Type B pancreatic cell (in vitro differentiated cells): ENCODE measurements at regions not wholly inside any gene's neighbourhood (a gene's known extent, or its start where the extent isn't known, plus 50 kb on each side); places are given as distances from the start of the nearest gene placed in this dataset.
A peak's percentile ranks its signal among the peaks of the same experiment; 100 is the strongest.

Source experiments
- DNase-seq: peaks from one replicate; pipeline ENCODE4 v3.0.0; 2021; ENCODE audit warnings: mixed read lengths; ENCODE audit not compliant: unreplicated experiment; ENCODE audit errors: extremely low spot score
- H3K27ac Mint-ChIP-seq: 2 replicates; pipeline ENCODE4 v1.8.0; 2021; ENCODE audit warnings: mild to moderate bottlenecking, mixed read lengths
- H3K27me3 Mint-ChIP-seq: 2 replicates; pipeline ENCODE4 v1.8.0; 2021; ENCODE audit warnings: mixed read lengths
- H3K36me3 Mint-ChIP-seq: 2 replicates; pipeline ENCODE4 v1.8.0; 2021; ENCODE audit warnings: mixed read lengths
- H3K4me1 Mint-ChIP-seq: one replicate; pipeline ENCODE4 v1.8.0; 2021; ENCODE audit warnings: mixed read lengths; ENCODE audit not compliant: unreplicated experiment
- H3K4me3 Mint-ChIP-seq: 2 replicates; pipeline ENCODE4 v1.8.0; 2021; ENCODE audit warnings: mild to moderate bottlenecking, mixed read lengths
- H3K9me3 Mint-ChIP-seq: 2 replicates; pipeline ENCODE4 v1.8.0; 2021; ENCODE audit warnings: mixed read lengths
- TF ChIP-seq, protein P1 (sequence below): fragments of 200-600 bp; sonication (generic); conservative IDR thresholded peaks from 2 replicates; pipeline ENCODE4 v1.5.0; 2021; ENCODE audit warnings: antibody characterized with exemption, mild to moderate bottlenecking

DNA sequence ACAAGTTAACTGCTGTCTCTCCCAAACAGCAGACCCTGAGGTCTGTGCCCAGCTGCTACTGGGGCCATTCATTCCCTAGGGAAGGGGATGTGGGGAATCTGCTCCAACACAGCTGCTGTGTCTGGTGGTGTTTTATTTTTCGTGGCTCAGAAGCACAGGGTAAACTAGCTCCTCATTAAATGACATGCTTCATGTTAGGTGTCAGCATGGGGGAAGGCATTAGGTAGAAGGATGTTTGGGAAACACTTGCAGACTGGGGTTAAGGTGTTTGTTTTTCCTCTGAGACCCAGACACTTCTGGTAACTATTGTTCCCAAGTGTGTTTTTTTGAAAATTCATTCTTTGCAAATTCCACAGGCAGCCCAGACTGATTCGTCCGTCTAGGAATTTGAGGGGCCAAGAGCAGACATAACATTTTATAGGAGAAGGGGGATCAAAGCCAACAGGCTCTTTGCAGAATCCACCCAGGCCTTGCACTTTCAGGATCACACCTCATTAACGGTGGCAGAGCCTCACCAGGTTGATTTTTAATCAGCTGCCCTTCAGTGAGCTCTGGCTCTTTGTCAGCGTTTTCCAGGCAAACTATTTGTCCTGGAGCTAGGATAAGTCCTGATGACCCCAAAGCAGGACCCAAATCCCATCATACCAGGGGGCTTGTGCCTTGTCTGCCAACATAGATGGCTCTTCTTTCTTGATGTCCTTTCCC, 65.4 kb upstream of the ITGA11 start:
- Mint-ChIP-seq H3K36me3 (no peaks in the 10 kb centered on the region), H3K27ac (no peak overlapping the region), H3K27me3 (peaks cover 9% of the 10 kb centered on the region), H3K4me3 (no peak overlapping the region), H3K4me1 (no peaks in the 10 kb centered on the region), H3K9me3 (no peaks in the 10 kb centered on the region)
- peak; percentile 11 for DNase-seq
- TF ChIP-seq, protein P1, sequence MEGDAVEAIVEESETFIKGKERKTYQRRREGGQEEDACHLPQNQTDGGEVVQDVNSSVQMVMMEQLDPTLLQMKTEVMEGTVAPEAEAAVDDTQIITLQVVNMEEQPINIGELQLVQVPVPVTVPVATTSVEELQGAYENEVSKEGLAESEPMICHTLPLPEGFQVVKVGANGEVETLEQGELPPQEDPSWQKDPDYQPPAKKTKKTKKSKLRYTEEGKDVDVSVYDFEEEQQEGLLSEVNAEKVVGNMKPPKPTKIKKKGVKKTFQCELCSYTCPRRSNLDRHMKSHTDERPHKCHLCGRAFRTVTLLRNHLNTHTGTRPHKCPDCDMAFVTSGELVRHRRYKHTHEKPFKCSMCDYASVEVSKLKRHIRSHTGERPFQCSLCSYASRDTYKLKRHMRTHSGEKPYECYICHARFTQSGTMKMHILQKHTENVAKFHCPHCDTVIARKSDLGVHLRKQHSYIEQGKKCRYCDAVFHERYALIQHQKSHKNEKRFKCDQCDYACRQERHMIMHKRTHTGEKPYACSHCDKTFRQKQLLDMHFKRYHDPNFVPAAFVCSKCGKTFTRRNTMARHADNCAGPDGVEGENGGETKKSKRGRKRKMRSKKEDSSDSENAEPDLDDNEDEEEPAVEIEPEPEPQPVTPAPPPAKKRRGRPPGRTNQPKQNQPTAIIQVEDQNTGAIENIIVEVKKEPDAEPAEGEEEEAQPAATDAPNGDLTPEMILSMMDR = no peak

DNA sequence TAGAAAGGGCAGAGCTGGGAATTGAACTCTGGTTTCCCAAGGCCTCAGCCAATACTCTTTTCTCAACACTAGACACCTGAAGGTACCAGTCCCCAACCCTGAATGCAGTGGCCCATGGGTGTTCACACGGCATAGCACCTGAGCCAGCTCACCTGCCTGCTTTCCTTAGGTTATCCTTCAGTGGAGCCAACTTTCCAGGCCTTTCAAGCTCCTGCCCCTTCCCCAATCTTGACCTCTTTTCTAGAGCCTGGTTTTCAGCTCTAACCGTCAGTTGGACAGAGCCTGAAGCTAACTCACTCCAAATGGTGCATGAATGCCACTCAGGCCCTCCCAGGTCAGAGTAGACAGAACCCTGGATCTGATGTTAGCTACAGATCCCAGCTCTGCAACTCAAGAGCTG, 66.1 kb upstream of the ITGA11 start:
- no peak overlapping the region for H3K4me3 Mint-ChIP-seq
- no peaks in the 10 kb centered on the region for H3K4me1 Mint-ChIP-seq
- DNase-seq = no peak
- TF ChIP-seq, protein P1 = no peak
- peaks cover 5% of the 10 kb centered on the region for H3K27me3 Mint-ChIP-seq
- H3K9me3 Mint-ChIP-seq = no peaks in the 10 kb centered on the region
- no peaks in the 10 kb centered on the region for H3K36me3 Mint-ChIP-seq
- H3K27ac Mint-ChIP-seq = no peak overlapping the region

DNA sequence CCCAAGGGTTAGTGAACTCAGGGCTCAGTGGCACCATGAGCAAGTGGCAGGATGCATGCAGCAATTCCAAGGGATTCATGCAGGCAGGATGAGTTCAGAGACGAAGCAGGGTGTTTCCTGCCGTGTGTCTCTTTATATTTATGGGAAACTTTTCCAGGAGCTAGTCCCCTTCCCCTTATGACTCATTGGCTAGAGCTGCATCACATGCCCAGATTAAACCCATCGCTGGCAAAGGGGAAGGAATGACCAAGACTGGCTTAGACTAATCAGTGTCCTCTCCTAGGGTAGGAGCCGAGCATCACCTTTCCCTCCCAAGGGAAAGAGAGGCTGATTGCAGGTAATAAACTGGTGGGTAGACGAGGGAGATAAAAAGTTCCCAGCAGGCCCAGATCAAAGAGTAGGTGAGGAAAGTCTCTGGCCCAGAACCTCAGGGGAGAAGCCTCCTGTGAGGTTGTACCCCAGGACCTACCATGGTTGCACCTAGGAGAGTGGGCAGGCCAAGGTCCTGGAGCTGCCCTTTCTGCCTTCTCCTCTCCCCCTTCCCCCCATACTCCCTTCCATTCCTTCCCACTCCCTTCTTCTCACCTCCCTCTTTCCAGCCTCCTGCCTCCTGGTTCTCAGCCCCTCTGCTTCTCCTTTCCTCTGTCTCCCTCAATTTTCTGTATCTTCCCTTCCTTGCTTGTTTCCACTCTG, 67.8 kb upstream of the ITGA11 start:
- TF ChIP-seq, protein P1 = no peak
- Mint-ChIP-seq H3K36me3 (no peaks in the 10 kb centered on the region), H3K4me1 (peaks cover 6% of the 10 kb centered on the region), H3K27ac (no peak overlapping the region), H3K9me3 (no peaks in the 10 kb centered on the region), H3K27me3 (no peaks in the 10 kb centered on the region), H3K4me3 (no peak overlapping the region)
- peak; percentile 31 for DNase-seq

DNA sequence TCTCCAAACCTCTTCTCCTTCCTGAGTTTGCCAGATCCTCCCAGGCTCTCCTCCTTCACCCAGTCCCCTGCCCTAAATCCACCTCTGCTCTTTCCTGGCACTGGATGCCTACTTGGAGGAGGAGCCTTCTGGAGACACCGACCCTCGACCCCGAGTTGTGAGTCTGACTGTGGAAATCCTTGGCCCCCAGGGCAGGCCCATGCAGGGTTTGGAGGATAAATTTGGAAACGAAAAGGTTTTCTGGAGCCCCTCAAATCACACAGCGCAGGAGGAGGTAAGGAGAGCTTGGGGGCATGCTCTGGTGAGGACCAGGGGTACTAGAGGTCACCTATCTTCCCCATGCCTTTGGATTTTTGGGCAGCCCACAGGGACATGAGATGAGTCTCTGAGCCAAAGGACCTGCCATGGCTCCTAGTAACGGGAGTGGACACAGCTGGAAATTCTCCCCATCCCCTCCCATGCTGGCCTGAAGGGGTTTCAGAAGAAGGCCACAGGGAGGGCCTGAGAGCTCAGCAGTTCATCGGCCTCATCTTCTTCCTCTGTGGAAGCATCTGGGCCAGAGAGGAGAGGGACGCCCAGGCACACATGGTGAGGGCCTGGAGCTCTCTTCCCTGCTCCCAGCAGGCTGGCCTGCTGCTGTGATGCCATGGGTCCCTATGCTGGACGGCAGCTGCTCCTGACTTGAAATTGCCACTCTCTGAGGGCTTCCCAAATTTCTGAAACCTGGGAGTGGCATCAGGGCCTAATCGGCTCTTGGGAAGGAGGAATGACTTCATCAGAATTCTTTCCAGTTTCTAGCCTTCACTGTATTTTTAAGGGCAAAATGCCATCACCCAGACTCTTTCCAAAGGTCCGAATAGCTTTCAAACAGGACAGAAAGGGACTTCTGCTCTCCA, 68.6 kb upstream of the ITGA11 start:
- no peaks in the 10 kb centered on the region for H3K27me3 Mint-ChIP-seq
- TF ChIP-seq, protein P1 = no peak
- H3K9me3 Mint-ChIP-seq = no peaks in the 10 kb centered on the region
- no peaks in the 10 kb centered on the region for H3K36me3 Mint-ChIP-seq
- H3K27ac Mint-ChIP-seq = no peak overlapping the region
- DNase-seq = peak; percentile 48
- no peak overlapping the region for H3K4me3 Mint-ChIP-seq
- peaks cover 9% of the 10 kb centered on the region for H3K4me1 Mint-ChIP-seq

DNA sequence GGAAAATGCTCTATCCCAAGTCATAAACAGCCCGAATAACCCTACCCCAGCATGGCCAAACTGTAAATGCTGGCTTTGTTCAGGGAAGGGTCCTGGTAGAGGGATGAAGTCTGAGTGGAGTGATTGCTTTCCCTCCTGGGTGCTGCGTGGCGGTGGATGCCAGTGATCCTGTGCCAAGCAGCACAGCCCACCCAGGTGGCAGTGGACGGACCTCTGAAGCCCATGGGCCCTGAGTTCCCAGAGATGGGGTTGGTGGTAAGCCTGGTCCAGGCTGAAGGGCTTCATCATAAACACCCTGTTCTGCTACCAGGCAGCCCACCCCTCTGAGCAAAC, 69.3 kb upstream of the ITGA11 start:
- peak; percentile 43 for DNase-seq
- TF ChIP-seq, protein P1 = no peak
- Mint-ChIP-seq H3K9me3 (no peaks in the 10 kb centered on the region), H3K27ac (no peak overlapping the region), H3K27me3 (no peaks in the 10 kb centered on the region), H3K4me3 (no peak overlapping the region), H3K4me1 (peaks cover 9% of the 10 kb centered on the region), H3K36me3 (no peaks in the 10 kb centered on the region)
